ENCODE measurements at regions not wholly inside any gene's neighbourhood (a gene's known extent, or its start where the extent isn't known, plus 50 kb on each side); places are given as distances from the start of the nearest gene placed in this dataset.

GRCh38 chr6:121668259-121668658, 232.8 kb downstream of the GJA1 start:
- TF ChIP-seq ZFP69B (tag by site-specific recombination; IDR thresholded peaks at IDR 0.05) (no peak), ZNF473 (tag by site-specific recombination; IDR thresholded peaks at IDR 0.05) (no peak), ZNF585B (tag by site-specific recombination; IDR thresholded peaks at IDR 0.05) (no peak), SCRT1 (tag by site-specific recombination; IDR thresholded peaks at IDR 0.05; ENCODE audit: borderline replicate concordance) (no peak), ZNF488 (tag by site-specific recombination; IDR thresholded peaks at IDR 0.05) (no peak), HOXA7 (CRISPR knock-in tag; IDR thresholded peaks at IDR 0.05; ENCODE audit: borderline replicate concordance) (no peak)
- TF ChIP-seq, protein P1, sequence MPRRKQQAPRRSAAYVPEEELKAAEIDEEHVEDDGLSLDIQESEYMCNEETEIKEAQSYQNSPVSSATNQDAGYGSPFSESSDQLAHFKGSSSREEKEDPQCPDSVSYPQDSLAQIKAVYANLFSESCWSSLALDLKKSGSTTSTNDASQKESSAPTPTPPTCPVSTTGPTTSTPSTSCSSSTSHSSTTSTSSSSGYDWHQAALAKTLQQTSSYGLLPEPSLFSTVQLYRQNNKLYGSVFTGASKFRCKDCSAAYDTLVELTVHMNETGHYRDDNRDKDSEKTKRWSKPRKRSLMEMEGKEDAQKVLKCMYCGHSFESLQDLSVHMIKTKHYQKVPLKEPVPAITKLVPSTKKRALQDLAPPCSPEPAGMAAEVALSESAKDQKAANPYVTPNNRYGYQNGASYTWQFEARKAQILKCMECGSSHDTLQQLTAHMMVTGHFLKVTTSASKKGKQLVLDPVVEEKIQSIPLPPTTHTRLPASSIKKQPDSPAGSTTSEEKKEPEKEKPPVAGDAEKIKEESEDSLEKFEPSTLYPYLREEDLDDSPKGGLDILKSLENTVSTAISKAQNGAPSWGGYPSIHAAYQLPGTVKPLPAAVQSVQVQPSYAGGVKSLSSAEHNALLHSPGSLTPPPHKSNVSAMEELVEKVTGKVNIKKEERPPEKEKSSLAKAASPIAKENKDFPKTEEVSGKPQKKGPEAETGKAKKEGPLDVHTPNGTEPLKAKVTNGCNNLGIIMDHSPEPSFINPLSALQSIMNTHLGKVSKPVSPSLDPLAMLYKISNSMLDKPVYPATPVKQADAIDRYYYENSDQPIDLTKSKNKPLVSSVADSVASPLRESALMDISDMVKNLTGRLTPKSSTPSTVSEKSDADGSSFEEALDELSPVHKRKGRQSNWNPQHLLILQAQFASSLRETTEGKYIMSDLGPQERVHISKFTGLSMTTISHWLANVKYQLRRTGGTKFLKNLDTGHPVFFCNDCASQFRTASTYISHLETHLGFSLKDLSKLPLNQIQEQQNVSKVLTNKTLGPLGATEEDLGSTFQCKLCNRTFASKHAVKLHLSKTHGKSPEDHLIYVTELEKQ (tag by site-specific recombination; IDR thresholded peaks at IDR 0.05; ENCODE audit: borderline replicate concordance) = no peak
- TF ChIP-seq, protein P2, sequence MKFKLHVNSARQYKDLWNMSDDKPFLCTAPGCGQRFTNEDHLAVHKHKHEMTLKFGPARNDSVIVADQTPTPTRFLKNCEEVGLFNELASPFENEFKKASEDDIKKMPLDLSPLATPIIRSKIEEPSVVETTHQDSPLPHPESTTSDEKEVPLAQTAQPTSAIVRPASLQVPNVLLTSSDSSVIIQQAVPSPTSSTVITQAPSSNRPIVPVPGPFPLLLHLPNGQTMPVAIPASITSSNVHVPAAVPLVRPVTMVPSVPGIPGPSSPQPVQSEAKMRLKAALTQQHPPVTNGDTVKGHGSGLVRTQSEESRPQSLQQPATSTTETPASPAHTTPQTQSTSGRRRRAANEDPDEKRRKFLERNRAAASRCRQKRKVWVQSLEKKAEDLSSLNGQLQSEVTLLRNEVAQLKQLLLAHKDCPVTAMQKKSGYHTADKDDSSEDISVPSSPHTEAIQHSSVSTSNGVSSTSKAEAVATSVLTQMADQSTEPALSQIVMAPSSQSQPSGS (tag by site-specific recombination; IDR thresholded peaks at IDR 0.05; ENCODE audit: low read depth) = no peak
- TF ChIP-seq, protein P3, sequence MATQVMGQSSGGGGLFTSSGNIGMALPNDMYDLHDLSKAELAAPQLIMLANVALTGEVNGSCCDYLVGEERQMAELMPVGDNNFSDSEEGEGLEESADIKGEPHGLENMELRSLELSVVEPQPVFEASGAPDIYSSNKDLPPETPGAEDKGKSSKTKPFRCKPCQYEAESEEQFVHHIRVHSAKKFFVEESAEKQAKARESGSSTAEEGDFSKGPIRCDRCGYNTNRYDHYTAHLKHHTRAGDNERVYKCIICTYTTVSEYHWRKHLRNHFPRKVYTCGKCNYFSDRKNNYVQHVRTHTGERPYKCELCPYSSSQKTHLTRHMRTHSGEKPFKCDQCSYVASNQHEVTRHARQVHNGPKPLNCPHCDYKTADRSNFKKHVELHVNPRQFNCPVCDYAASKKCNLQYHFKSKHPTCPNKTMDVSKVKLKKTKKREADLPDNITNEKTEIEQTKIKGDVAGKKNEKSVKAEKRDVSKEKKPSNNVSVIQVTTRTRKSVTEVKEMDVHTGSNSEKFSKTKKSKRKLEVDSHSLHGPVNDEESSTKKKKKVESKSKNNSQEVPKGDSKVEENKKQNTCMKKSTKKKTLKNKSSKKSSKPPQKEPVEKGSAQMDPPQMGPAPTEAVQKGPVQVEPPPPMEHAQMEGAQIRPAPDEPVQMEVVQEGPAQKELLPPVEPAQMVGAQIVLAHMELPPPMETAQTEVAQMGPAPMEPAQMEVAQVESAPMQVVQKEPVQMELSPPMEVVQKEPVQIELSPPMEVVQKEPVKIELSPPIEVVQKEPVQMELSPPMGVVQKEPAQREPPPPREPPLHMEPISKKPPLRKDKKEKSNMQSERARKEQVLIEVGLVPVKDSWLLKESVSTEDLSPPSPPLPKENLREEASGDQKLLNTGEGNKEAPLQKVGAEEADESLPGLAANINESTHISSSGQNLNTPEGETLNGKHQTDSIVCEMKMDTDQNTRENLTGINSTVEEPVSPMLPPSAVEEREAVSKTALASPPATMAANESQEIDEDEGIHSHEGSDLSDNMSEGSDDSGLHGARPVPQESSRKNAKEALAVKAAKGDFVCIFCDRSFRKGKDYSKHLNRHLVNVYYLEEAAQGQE (tag by site-specific recombination; IDR thresholded peaks at IDR 0.05) = no peak
